ENCODE measurements at regions not wholly inside any gene's neighbourhood (a gene's known extent, or its start where the extent isn't known, plus 50 kb on each side); places are given as distances from the start of the nearest gene placed in this dataset.

GRCh38 chr13:21980049-21980448 lies 309.2 kb downstream of the FGF9 start:
- no peak for TF ChIP-seq POLR2A (IDR thresholded peaks at IDR 0.05)
- TF ChIP-seq, protein P1, sequence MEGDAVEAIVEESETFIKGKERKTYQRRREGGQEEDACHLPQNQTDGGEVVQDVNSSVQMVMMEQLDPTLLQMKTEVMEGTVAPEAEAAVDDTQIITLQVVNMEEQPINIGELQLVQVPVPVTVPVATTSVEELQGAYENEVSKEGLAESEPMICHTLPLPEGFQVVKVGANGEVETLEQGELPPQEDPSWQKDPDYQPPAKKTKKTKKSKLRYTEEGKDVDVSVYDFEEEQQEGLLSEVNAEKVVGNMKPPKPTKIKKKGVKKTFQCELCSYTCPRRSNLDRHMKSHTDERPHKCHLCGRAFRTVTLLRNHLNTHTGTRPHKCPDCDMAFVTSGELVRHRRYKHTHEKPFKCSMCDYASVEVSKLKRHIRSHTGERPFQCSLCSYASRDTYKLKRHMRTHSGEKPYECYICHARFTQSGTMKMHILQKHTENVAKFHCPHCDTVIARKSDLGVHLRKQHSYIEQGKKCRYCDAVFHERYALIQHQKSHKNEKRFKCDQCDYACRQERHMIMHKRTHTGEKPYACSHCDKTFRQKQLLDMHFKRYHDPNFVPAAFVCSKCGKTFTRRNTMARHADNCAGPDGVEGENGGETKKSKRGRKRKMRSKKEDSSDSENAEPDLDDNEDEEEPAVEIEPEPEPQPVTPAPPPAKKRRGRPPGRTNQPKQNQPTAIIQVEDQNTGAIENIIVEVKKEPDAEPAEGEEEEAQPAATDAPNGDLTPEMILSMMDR (IDR thresholded peaks at IDR 0.05 in 4 of 5, conservative IDR thresholded peaks at IDR 0.05 in 1 of 5): no peak

Data from gastrocnemius medialis (tissue), 4 donors.